ENCODE measurements at regions not wholly inside any gene's neighbourhood (a gene's known extent, or its start where the extent isn't known, plus 50 kb on each side); places are given as distances from the start of the nearest gene placed in this dataset.

DNA sequence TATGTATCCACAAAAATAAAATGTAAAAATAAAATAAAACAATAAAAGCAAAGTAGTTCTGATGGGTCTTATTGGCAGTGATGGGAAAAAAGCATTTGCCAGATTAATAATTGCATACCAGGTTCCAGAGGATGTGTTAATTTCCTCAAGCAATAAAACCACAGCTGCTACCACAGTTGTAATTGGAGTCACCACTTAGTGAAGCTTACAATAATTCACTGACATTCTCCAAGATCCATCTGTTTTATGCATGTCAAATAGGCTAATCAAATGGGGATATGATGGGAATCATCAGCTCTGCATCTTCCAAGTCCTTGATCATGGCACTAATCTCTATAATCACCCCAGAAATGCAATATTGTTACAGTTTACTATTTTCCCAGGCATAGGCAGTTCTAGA is 123.5 kb upstream of the EMCN start:
- TF ChIP-seq, protein P1, sequence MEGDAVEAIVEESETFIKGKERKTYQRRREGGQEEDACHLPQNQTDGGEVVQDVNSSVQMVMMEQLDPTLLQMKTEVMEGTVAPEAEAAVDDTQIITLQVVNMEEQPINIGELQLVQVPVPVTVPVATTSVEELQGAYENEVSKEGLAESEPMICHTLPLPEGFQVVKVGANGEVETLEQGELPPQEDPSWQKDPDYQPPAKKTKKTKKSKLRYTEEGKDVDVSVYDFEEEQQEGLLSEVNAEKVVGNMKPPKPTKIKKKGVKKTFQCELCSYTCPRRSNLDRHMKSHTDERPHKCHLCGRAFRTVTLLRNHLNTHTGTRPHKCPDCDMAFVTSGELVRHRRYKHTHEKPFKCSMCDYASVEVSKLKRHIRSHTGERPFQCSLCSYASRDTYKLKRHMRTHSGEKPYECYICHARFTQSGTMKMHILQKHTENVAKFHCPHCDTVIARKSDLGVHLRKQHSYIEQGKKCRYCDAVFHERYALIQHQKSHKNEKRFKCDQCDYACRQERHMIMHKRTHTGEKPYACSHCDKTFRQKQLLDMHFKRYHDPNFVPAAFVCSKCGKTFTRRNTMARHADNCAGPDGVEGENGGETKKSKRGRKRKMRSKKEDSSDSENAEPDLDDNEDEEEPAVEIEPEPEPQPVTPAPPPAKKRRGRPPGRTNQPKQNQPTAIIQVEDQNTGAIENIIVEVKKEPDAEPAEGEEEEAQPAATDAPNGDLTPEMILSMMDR (IDR thresholded peaks at IDR 0.05) = no peak
- TF ChIP-seq POLR2A (IDR thresholded peaks at IDR 0.05) = no peak

Measured in prostate gland (tissue), 2 donors.